Stimulated activated CD8-positive, alpha-beta memory T cell treated with anti-CD3 and anti-CD28 coated beads, Interleukin-7, amount 100 ng/mL, for 48 hours (primary cell): ENCODE measurements at regions not wholly inside any gene's neighbourhood (a gene's known extent, or its start where the extent isn't known, plus 50 kb on each side); places are given as distances from the start of the nearest gene placed in this dataset.

Experiments used
- DNase-seq, 2 donors: peaks; one replicate each; pipeline ENCODE4 v3.0.0-alpha.2; 2020; ENCODE audit warnings: low read depth in 1 of 2; ENCODE audit errors: extremely low read depth in 1 of 2

DNA sequence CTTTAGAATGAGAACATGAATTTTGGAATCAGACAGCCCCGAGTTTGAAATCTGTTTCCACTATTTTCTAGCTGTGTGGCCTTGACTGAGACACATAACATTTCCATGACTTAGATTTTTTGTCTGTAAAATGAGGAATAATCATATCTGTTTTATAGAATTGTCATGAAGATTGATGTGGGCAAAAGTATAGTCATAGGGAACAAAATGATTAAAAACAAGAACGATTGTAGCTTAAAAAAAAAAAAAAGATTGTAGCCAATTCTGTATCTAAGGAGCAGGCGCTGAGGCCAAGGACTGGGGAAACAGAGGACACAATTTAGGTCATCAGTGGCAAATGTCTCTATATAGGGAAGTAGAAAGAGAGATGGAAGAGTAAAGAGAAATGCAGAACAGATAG lies 201.6 kb upstream of the C1QTNF7 start:
- no peak for DNase-seq

DNA sequence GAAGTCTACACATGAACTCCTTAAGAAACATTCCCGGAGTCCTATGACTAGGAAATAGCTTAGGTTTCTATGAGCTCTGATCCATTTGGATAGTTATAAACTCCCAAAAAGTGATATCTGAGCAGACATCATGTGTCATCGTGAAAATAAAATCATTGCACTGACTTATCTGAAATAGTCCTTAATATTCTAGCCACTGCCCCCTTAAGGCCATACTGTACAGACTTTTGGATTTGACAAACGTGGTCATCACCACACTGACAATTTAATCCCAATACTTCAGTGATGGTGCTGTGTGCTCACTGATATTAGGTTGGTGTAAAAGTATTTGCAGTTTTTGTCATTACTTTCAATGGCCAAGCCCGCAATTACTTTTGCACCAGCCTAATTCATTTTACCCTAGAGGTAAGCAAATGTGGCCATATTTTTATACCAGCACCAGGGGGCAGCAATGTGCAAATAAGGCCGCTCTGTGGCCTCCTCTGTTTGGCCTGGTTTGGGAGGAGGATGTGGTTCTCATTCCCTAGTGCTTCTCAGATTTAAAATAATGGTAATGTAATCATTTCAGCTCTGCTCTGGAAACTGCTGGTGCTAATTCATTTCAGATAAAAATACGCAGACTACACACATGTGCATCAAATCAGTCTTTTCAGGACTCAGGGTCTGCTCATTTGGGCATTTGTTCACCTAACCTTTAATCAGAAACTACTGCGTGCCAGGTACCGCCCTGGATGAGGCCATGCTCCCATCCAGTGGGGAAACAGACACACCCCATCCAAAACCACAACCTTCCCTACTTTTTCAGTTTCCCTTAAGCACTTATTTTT lies 196.4 kb upstream of the C1QTNF7 start:
- DNase-seq = peak; percentile 28 to 51

DNA sequence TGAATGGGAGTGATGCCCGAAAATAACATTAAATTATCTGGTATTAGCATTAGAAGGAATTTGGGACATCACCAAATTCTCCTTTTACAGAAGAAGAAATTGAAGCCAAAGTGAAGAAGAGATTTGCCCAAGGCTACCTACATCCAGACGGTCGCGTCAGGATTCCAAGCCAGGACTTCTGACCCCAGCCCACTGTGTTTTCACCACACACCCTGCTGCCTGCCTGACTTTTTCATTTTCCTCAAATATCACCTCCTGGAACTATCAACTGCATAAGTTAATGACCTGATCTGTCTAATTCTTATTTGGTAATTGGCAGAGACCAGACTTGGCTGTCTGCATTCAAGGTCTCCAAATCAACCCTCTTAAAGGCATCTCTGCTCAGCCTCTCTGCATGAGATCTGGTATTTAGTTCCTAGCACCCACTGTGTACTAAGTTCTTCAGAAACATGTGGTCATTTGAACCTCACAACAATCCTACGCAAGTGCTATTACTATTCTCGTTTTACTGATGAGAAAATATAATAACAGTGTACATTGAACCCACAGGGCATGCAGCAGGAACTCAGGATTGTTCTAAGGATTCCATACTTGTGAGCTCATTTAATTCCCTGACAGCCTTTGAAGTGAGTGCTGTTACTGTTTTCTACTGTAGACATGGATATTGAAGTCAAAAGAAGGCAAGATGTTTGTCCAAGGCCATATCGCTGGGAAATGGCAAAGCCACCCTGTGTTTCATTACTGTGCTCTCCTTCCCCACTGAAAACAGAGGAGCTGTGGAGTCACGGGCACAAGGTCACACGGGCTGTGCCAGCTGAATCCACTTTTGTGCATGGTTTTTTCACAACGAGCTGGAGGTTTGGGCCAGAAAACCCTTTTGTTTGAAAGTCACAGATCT lies 195.2 kb upstream of the C1QTNF7 start:
- no peak for DNase-seq

DNA sequence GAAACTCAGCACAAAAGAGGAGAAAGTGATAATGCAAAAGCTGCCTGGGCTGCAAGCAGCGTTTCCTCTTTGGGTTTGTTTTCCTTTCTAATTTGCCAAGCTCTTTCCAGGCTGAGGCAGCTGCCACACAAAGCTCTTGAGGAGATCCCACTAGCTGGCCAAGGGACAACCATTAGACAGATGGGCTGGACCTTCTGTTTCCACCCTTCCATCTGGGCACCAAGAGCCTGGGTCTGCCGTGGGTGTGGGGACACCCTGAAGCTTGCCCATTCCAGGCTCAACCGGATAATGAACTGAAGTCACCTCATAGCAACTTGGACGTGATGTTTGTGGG lies 194.6 kb upstream of the C1QTNF7 start:
- DNase-seq = no peak

DNA sequence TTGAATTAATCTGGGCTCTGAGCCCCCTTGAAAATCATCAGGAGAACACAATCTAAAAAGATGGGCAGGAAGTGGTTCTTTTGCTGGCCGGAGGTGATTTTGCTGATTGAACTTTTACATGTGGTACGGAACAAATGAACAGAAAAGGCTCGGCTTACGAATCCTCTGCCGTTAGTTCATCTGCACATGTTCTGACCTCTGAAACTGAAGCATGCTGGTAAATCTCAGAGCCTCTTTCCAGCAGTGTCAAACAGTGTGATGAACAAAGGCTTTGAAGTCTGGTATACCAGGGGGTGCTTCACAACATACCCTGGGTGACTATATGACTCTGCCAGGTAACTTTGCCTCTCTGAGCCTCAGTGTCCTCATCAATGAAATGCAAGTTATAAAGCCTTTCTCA lies 194.2 kb upstream of the C1QTNF7 start:
- DNase-seq = peak in 1 of 2 donors; percentile 5

DNA sequence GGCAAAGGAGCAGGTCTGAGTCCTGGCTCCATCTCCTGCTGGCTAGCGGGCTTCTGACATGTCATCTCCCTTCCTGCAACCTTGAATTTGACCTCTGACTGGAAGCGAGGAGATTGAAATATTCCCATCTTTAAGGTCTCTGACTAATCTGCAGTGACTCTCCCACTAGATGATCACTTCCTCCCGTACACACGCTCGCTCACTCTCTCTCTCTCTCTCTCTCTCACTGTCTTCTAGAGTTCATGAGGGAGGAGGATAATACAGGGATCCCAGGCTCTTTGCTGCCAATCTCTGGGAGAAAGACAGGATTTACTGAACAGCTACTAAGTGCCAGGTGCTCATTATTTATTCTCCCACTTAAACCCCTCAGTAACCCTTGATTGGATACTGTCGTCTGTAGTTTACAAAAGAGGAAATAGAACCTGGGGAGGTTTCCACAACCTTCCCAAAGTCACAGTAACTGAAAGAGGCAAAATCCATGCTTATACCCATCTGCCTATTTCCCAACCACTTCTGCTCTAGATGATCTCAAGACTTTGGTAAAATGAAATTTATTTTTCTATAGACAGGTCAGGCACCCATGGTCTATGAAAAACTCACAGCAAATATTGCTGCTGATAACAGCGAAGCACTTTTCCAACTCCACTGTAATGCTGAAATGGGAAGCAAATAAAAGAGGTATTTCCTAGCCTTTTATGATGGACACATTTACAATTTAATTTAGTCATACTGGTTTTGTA lies 193.5 kb upstream of the C1QTNF7 start:
- DNase-seq = no peak

DNA sequence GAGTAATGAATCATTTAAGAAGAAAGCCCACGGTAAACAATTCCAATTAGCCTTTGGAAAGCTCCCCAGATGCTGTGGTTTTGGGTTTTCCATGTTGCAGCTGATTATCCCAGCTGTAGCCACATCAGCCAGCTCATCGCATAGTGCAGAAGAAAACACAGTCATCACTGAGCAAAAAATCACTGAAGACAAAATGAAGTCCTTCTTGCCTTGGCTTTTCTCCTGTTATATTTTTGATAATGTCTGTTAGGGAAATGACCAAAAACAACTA lies 193.0 kb upstream of the C1QTNF7 start:
- DNase-seq = no peak

DNA sequence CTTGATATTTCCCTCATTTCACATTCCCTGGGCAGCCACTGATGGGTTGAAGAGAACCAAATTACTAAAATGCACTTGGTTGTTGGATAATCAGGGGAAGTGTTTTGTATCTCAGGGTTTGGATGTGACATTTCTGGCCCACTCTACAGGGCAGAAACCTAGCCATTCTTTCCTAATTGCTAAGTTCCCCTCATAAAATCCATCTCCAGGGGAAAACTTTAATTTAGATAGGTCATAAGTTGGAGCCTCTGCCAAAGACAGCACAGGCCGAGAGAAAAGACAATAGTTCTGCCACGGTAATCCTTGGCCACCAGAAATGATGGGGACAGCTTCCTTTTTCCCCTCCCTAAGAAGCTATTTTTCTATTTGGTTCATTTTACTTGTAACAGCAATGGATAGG lies 192.7 kb upstream of the C1QTNF7 start:
- DNase-seq = no peak

DNA sequence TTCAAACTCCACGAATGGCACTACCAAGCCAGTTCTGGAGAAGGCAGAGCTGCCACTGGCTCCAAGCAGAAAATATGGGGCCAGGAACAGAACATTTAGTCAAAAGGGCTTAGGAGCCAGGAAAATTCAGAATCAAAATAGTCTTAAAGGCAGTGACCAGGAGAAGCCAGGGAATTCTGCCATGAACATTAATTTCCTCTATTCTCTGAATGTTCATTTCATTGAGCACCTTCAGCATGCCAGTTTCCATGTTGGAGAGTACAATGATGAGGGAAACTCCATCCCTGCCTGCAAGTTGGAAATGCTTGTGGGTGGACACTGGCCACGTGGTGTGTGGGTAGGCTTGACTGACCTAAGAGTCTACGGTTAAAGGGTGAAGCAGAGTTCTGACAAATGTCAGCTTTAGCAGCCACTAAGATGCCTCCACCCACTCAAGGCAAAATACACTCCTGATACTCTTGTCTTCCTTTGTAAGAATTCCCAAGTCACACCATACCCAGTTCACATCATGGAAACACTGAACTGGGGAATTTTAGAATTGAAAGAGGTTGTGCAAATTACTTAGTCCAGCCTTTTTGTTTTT lies 190.1 kb upstream of the C1QTNF7 start:
- DNase-seq = no peak

DNA sequence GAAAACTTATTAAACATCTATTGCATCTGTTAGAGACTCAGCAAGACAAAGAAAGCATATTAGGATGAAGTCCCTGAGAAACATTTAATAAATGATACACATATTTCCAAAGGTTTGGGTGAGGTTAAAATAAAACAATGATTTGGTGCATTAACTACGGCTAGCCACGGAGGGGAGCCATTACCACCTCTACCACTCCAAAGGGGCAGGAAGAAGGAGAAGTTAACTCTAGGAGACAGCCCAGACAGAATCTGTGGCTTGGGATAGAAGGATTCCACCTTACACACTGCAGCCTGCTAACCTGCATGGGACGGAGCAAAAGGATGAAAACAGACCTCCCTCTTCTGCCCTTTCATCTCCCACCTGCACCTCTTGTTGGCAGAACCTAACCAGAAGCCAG lies 189.1 kb upstream of the C1QTNF7 start:
- no peak for DNase-seq

DNA sequence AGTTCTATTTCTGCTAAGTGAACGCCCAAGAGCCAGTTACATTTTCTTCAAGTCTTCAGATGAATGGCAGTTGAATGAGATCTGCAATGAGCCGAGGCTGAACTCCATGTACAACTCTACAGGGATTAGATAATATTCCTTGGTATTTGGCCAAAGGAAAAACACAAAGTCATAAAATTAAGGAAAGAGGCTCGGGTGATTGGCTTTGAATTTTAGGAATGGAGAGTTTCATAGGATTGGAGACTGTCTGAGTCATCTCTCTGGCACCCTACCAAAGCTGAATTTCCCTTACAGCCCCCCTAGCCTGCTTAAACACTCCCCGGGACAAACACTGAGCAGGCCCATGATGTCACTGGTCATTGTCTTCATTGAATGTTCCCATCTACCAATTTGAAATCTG lies 188.0 kb upstream of the C1QTNF7 start:
- DNase-seq = no peak

DNA sequence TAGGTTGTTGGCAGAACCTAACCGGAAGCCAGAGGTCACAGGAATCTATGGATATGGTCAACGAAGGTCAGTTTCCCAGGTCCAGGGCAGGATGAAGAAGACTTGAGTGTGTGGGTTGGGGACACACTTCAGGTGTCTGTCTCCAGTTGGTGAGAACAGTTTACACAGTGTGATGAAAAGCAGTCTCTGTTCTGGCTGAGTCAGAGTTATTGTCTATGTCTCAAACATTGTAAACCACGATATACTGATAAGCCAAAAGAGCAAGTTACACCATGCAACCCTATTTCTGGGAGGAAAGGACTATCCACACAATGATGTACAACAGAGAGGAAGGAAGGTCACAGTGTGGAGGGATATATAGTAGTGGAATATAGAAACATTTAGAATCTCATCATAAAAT lies 187.1 kb upstream of the C1QTNF7 start:
- no peak for DNase-seq

DNA sequence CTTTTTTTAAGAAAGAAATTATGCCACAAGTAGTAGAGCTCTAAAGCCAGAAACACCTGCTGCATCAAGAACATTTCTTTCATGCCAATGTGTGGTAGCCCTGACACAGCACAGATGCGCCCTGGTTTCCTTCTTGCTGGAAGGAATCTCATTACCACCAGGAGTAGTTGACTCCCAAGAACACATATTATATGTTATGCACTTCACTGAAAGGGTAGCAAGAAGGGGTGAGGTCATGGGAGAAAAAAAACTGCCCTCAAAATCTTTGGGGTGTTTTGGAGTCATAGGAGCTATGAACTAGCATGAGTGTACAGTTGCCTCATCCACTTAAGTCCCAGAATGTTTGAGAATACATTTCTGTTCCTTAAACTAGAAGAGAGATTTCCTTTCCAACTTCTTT lies 185.8 kb upstream of the C1QTNF7 start:
- DNase-seq = no peak

DNA sequence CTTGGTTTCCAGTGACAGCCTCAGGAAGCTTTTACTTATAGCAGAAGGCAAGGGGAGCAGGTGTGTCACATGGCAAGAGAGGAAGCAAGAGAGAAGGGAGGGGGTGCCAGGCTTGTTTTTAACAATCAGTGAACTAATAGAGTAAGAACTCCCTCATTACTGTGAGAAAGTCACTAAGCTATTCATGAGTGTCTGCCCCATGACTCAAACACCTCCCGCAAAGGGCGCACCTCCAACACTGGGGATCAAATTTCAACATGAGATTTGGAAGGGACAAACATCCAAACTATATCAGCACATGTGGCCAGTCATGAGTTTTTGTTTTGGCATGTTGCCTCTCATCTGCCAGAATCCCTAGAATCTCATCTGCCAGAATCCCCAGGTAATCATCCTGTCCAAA lies 183.5 kb upstream of the C1QTNF7 start:
- no peak for DNase-seq

DNA sequence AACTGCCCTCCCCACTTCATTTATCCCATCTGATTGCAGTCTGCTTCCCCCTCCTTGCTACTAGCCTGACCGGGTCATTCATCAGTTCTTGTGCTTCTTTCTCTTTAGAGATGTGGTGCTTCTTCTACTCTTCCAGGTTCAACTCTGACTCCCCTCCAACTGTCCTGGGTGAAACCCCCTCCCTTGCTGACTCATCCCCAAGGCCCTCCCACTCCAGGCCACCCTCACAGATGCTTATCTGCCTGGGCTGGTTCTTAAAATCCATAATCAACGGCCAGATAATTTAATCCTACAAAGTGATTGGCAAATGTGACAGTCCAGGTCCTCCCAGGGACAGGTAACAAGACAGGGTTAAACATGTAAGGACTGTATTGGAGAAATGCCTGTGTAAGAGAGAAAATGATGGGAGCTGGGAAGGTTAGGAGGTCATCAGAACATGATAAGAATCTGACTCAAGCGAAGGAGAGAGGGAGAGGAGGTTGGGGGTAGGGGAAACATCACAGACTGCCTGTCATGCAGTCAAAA lies 182.8 kb upstream of the C1QTNF7 start:
- DNase-seq = no peak

DNA sequence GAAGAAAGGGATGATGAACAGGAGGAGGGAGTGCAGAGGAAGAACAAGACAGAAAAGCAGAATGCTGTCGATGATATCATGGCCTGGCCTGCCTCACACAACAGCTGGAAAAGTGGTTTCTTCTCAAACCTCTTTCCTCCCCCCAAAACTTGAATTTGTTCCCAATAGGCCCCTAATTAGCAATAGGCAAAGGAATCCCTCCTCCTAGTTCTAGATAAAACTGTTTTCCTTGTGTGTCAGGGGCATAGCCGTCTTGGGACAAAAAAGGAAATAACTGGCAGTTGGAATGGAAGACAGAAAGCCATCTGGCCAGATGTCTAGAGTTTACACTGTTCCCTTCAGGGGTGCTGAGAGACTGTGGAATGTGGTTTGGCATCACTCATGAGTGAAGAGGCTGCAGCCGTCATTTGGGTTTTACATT lies 177.8 kb upstream of the C1QTNF7 start:
- no peak for DNase-seq

DNA sequence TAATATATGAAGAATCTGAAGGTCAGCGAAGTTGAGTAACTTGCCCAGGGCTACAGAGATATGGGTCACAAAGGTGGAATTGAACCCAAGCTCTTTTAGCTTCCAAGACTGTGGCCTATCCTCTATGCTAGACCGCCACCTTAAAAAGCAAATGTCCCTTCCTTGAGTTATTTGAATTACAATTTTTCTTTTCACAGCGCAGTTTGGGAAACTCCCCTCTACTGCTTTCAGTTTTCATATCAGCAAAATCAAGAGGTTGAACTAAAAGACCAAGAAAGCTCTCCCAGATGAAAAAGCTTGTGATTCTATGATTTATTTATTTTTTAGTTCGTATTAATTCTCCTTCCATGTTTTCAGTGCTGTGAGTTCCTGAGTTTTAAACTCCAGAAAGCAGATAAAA lies 174.5 kb upstream of the C1QTNF7 start:
- DNase-seq = no peak

DNA sequence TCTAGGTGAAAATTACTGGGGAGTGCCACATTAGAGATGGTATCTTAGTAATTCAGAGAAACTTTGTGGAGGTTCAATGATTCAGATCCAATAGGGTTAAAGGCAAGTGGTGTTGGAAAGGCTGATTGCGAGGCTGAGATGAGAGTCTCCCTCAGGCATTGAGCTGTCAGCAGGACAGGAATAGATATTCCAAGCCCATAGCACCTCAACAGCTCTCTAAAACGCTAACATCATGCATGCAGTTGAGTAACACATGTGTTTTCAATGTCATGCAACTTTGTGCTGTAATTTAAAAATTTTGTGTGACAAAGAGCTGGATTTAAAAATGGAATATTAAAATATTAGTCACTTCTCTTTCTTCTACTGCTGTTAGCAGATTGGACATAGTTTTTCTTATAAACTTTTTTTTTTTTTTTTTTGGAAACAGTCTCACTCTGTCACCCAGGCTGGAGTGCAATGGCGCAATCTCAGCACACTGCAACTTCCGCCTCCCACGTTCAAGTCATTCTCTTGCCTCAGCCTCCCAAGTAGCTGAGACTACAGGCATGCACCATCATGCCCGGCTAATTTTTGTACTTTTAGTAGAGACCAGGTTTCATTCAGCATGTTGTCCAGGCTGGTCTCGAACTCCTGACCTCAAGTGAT lies 173.5 kb upstream of the C1QTNF7 start:
- no peak for DNase-seq

DNA sequence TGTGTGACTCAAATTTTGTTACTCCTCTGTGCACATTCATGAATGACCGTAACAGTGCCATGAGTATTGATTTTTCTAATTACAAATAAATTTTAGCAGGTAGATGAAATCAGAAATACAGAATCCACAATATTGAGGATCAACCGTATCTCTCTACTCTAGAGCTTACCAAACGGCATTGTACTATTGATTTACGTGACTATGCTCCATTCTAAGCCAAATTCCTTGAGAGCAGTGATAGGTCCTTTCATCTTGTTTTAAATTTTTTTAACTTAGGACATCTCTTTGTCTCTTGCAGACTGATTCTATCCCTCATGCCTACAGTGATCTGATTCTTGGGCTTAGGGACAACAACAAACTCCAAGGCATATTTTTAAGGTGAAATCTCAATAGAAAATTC lies 172.3 kb upstream of the C1QTNF7 start:
- DNase-seq = no peak

DNA sequence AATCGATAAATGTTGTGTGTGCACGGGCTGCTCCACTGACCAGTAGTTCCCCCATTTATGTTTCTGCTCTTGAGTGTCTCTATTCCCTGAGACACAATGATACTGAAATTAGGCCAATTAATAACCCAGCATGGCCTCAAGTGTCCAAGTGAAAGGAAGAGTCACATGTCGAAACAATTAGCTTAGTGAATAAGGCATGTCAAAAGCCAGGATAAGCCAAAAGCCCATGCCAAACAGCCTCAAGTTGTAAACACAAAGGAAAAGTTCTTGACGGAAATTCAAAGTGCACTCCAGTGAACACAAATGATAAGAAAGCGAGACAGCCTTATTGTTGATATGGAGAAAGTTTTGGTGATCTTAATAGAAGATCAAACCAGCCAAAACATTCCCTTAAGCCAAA lies 167.1 kb upstream of the C1QTNF7 start:
- DNase-seq = no peak

DNA sequence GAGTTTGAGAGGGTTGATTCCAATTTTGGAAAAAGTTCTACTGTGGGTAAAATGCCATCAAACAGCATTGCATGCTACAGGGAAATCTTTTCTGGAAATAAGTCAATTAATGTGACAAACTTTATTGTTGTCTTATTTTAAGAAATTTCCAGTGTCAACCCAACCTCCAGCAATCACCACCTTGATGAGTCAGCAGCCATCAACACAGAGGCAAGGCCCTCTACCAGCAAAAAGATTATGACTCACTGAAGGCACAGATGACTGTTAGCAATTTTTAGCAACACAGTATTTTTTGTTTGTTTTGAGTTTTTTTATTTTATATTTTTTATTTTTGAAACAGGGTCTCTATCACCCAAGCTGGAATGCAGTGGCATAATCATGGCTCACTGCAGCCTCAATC lies 165.4 kb upstream of the C1QTNF7 start:
- DNase-seq = no peak
